ENCODE measurements at regions not wholly inside any gene's neighbourhood (a gene's known extent, or its start where the extent isn't known, plus 50 kb on each side); places are given as distances from the start of the nearest gene placed in this dataset.

GRCh38 chr12:113622410-113622809, 150.7 kb upstream of the LHX5 start:
- TF ChIP-seq, protein P1, sequence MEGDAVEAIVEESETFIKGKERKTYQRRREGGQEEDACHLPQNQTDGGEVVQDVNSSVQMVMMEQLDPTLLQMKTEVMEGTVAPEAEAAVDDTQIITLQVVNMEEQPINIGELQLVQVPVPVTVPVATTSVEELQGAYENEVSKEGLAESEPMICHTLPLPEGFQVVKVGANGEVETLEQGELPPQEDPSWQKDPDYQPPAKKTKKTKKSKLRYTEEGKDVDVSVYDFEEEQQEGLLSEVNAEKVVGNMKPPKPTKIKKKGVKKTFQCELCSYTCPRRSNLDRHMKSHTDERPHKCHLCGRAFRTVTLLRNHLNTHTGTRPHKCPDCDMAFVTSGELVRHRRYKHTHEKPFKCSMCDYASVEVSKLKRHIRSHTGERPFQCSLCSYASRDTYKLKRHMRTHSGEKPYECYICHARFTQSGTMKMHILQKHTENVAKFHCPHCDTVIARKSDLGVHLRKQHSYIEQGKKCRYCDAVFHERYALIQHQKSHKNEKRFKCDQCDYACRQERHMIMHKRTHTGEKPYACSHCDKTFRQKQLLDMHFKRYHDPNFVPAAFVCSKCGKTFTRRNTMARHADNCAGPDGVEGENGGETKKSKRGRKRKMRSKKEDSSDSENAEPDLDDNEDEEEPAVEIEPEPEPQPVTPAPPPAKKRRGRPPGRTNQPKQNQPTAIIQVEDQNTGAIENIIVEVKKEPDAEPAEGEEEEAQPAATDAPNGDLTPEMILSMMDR (IDR thresholded peaks at IDR 0.05): no peak
- no peak for TF ChIP-seq POLR2A (IDR thresholded peaks at IDR 0.05)
